ENCODE measurements at regions not wholly inside any gene's neighbourhood (a gene's known extent, or its start where the extent isn't known, plus 50 kb on each side); places are given as distances from the start of the nearest gene placed in this dataset.

DNA sequence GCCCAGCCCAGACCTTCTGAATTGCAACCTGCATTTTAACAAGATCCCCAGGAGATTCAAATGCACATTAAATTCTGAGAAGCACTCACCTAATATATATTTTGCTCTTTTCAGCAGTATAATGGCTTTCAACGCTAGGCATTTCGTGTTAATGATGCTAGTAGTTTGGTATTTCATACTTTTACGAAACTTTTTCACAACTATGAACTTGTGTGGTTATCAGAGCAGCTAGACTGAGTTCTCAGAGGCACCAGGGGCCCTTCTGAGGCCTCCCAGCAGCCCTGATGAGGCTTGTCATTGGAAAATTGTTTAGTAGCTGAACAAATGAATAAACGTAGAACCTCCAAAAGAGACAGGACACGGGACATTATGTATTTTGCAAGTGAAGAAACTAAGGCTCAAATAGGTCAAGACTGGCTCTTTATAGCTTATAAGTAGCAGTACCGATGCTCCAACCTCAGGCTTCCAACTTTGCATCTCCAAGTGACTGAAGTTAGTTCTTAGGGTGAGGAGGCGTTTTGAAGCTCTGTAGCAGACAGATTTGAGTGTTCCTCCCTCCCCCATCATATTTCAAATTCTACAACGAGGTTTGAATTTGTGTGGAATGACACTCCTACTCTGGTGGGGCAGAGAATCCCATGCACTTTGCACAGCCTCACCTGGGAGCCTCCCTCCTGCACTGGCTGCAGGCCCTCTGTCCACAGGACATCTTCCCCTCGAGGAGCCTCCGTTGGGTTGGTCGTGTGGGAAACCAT lies 121.1 kb upstream of the SLC25A48 start:
- Mint-ChIP-seq H3K4me3 (no peak overlapping the region), H3K27me3 (peaks cover 9% of the 10 kb centered on the region), H3K9me3 (no peaks in the 10 kb centered on the region), H3K4me1 (ENCODE audit: low read depth) (no peaks in the 10 kb centered on the region), H3K36me3 (ENCODE audit: low read depth) (no peaks in the 10 kb centered on the region), H3K27ac (no peak overlapping the region)

DNA sequence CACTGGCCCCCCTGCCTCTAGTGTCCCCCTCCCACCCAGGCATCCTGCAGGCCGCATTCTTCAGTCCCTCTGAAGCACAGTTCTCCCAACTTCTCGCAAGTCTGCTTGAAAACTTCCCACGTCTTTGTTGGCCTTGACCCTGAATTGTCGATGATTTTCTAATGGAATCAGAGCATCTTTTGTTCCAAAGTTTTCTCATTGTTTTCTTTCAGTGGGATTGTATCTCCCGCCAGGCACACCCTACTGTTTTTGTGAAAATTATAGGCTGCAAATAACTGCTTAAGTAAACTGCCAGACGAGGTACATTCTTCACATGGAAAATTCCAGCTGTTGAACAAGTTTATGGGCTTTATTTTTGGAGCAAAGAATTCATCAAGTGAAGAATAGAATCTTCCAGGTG lies 122.6 kb upstream of the SLC25A48 start:
- Mint-ChIP-seq H3K27ac (no peak overlapping the region), H3K4me1 (ENCODE audit: low read depth) (no peaks in the 10 kb centered on the region), H3K36me3 (ENCODE audit: low read depth) (no peaks in the 10 kb centered on the region), H3K4me3 (no peak overlapping the region), H3K9me3 (no peaks in the 10 kb centered on the region), H3K27me3 (peaks cover 6% of the 10 kb centered on the region)

DNA sequence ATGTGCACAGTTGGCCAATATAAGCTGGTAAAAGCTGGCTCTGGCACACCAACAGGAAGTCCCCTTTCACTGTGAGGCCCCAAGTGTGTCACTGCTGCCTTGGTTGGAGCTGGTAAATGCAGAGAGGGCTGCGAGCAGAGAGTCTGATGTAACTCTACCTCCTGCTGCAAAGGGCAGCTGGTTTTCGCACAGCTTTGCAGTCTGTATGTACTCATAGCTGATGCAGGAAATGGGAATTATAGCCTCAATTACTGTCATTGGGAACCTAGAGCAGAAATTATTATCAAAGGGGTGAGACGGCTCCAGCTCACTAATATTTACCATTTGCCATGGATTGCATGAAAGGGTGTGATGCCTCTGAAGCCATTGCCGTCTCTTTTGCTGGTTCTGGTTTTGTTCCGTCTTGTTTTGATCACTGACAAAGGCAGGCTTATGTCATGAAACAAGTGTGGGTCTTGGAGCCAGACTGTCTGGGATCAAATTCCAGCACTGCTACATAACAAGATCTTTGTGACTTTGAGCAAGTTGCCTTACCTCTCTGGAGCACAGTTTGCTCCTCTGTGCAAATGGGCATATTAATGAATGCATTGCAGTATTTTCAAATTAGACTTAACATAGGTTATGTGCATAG lies 124.3 kb upstream of the SLC25A48 start:
- Mint-ChIP-seq H3K36me3 (ENCODE audit: low read depth) (no peaks in the 10 kb centered on the region), H3K27me3 (peaks cover 6% of the 10 kb centered on the region)

DNA sequence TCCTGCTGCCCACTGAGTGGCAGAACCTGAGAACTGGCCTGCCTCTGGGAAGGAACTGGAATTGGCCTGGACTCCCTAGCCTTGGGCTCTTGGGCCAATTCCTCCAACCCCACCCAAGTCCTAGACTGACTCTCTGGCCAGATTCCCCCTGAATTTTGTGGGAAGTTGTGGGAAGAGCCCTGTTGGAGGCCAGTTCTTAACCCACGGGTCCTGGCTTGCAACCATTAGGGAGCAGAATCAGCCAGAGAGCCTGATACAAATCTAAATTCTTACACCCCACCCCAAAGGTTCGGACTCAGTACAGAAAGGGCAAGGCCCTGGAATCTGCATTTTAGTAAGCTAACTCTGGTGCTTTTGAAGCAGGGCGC lies 125.3 kb upstream of the SLC25A48 start:
- H3K4me3 Mint-ChIP-seq = no peak overlapping the region
- H3K27me3 Mint-ChIP-seq = no peaks in the 10 kb centered on the region
- no peaks in the 10 kb centered on the region for H3K4me1 Mint-ChIP-seq (ENCODE audit: low read depth)
- no peaks in the 10 kb centered on the region for H3K9me3 Mint-ChIP-seq
- no peak overlapping the region for H3K27ac Mint-ChIP-seq
- H3K36me3 Mint-ChIP-seq (ENCODE audit: low read depth) = no peaks in the 10 kb centered on the region

More for the DNA sequence above, 124.3 kb upstream of the SLC25A48 start:
- Mint-ChIP-seq H3K4me3 (no peak overlapping the region), H3K4me1 (ENCODE audit: low read depth) (no peaks in the 10 kb centered on the region), H3K9me3 (no peaks in the 10 kb centered on the region), H3K27ac (no peak overlapping the region)

DNA sequence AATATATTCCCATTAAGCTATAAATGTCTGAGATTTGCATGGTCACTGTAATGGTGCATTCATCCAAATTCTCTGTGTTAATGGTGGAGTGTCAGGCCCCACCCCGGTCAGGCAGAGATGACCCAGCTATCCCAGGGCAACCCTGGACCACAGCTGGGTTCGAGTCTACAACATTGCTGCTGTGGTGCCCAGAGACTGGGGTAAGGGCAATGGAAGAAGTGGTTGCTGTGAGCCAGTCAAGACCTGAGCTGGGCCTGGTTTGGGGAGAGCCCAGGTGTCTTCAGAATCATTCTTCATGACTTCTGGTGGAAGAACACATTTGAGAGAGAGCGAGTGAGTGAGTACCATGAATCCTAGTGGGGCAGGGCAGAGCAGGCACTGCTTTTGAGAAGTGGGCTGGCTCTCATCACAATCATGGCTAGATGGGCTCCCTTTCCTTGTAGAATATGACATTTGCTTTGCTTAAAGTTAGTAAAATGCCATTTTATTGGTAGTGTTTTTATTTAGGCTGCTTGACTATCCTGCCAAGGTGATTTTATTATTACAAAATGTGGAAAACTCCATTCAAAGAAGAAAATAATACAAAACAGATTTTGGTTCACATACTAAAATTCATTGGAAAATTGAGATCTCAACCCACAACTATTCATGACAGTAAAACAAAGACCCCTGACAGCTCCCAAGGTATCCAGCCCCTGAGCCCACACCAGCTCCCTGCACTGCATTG lies 125.8 kb upstream of the SLC25A48 start:
- H3K27ac Mint-ChIP-seq = no peak overlapping the region
- H3K36me3 Mint-ChIP-seq (ENCODE audit: low read depth) = no peaks in the 10 kb centered on the region
- H3K9me3 Mint-ChIP-seq = no peaks in the 10 kb centered on the region
- H3K4me1 Mint-ChIP-seq (ENCODE audit: low read depth) = no peaks in the 10 kb centered on the region
- no peaks in the 10 kb centered on the region for H3K27me3 Mint-ChIP-seq
- no peak overlapping the region for H3K4me3 Mint-ChIP-seq

DNA sequence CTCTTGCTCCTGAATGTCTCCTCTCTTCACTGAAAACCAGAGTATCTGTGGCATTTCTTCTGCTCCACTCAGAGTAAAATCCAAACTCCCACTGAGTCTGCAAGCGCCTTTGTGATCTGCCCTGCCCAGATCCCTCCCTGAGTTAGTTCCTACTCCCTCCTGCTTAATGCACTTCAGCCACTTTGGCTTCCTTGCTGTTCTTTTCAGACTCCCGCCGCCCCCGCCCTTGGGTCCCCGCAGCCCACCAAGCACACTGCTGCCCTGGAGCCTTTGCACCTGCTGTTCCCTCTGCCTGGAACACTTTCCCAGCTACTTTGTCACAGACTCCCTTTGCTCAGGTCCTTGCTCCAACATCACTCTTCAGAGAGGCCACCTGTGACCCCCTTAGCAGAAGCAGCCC lies 127.2 kb upstream of the SLC25A48 start:
- Mint-ChIP-seq H3K9me3 (no peaks in the 10 kb centered on the region), H3K36me3 (ENCODE audit: low read depth) (no peaks in the 10 kb centered on the region)

DNA sequence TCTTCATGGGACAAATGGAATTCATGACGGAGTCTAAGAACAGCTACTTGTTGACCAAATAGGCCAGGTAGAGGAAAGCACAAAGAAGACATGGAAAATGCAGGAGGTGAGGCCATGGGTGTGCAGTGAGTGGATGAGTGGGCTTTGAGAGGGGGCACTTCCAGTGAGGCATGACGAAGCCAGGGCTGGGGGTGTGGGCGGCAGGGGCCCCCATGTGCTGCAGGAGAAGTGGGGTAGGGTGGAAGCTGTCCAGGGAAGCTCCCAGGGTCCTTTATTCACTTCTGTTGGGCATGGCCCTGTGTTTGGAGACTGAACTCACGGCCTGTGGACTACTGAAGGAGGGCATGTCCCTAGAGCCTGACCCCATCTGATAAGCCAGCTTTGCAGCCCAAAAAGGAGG lies 127.6 kb upstream of the SLC25A48 start:
- Mint-ChIP-seq H3K4me3 (no peak overlapping the region), H3K4me1 (ENCODE audit: low read depth) (no peaks in the 10 kb centered on the region), H3K27ac (no peak overlapping the region)

More for the DNA sequence above, 127.2 kb upstream of the SLC25A48 start:
- H3K27ac Mint-ChIP-seq = no peak overlapping the region
- H3K4me1 Mint-ChIP-seq (ENCODE audit: low read depth) = no peaks in the 10 kb centered on the region
- no peak overlapping the region for H3K4me3 Mint-ChIP-seq
- no peaks in the 10 kb centered on the region for H3K27me3 Mint-ChIP-seq

DNA sequence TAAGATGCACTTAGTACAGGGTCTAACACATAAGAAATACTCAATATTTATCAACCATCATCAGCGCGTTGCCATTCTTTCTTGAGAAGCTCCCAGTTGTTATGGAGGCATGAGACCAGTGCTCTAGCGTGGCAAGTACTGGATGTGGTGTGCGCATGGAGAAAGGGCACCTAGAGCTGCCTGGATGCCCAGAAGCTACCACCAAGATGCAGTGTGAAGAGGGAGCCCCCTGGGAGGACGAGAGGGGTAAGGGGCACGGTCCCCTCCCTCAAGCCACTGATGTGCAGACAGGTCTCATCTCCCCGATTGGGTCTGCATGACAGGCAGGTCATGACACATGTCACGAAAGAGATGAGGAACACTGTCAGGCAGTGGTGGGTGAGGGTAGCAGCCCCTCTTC lies 127.7 kb upstream of the CXCL14 start:
- no peaks in the 10 kb centered on the region for H3K27me3 Mint-ChIP-seq
- no peaks in the 10 kb centered on the region for H3K9me3 Mint-ChIP-seq
- H3K4me3 Mint-ChIP-seq = no peak overlapping the region
- H3K4me1 Mint-ChIP-seq (ENCODE audit: low read depth) = no peaks in the 10 kb centered on the region
- H3K36me3 Mint-ChIP-seq (ENCODE audit: low read depth) = no peaks in the 10 kb centered on the region
- H3K27ac Mint-ChIP-seq = no peak overlapping the region

More for the DNA sequence above, 127.6 kb upstream of the SLC25A48 start:
- no peaks in the 10 kb centered on the region for H3K9me3 Mint-ChIP-seq
- H3K27me3 Mint-ChIP-seq = no peaks in the 10 kb centered on the region
- no peaks in the 10 kb centered on the region for H3K36me3 Mint-ChIP-seq (ENCODE audit: low read depth)

DNA sequence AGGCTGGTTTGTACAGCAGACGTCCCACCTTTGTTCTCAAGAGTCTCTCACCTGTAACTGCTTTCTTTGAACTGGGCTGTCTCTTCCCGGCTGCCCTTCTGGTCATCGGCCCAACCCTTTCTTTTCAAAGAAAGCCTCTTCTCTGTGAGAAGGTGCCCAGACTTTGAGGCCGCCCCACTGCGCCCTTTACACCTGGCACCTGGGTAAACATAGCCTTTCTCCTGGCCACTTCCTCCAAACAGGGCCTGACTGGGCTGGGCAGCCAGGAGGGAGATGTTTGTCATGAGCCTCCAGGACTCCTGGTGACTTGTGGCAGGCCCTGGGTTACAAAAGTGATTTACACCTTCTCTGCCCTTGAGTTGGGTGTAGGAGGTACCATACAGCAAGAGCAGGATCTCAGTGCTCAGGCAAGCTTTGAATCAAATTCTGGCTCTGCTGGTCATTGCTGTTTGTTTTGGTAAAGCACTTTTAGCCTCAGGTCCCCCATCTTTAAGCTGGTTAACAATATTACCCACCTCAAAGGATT lies 127.2 kb upstream of the CXCL14 start:
- Mint-ChIP-seq H3K4me1 (ENCODE audit: low read depth) (no peaks in the 10 kb centered on the region), H3K9me3 (no peaks in the 10 kb centered on the region), H3K27me3 (no peaks in the 10 kb centered on the region), H3K27ac (no peak overlapping the region), H3K4me3 (no peak overlapping the region), H3K36me3 (ENCODE audit: low read depth) (no peaks in the 10 kb centered on the region)

DNA sequence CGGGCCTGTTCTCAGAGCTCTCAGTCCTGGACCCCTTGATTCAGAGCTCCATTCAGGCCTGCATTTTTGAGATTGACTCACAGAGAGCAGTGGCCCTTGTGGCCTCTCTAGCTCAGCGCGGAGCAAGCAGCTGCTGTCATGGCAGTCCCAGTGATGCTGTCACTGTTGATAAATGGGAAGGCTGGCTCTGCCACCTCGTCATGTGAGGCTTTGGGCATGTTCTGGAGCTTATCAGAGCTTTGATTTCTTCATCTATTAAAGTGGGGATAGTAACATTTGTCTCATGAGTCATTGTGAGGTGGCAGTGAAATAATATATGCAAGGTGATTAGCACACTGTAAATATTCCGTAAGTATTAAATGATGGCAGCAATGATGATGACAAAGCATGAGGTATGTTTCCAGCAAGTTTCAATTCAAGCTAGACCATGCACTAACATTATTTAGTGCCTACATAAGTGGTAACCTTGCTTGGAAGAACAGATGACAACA lies 126.4 kb upstream of the CXCL14 start:
- no peaks in the 10 kb centered on the region for H3K4me1 Mint-ChIP-seq (ENCODE audit: low read depth)

DNA sequence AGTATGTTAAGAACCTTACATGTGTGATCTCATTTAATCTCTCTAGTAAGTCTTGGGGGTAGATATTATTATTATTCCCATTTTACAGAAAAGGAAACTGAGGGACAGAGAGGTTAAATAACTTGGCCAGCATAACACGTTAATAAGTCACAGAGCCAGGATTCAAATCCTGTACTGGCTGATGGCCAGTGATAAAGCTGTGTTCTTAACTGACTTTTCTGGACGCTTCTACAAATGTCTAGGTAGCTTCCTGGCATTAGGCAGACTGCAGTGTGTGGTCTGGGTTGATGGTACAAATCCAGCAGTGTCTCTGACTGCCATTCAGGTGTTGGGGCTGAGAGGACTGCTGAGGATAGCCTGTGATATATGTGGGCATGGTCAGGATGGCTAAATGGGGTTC lies 125.8 kb upstream of the CXCL14 start:
- H3K4me3 Mint-ChIP-seq = no peak overlapping the region
- H3K27me3 Mint-ChIP-seq = no peaks in the 10 kb centered on the region
- no peaks in the 10 kb centered on the region for H3K9me3 Mint-ChIP-seq
- H3K27ac Mint-ChIP-seq = no peak overlapping the region
- H3K36me3 Mint-ChIP-seq (ENCODE audit: low read depth) = no peaks in the 10 kb centered on the region
- H3K4me1 Mint-ChIP-seq (ENCODE audit: low read depth) = no peaks in the 10 kb centered on the region

More for the DNA sequence above, 126.4 kb upstream of the CXCL14 start:
- Mint-ChIP-seq H3K27me3 (no peaks in the 10 kb centered on the region), H3K9me3 (no peaks in the 10 kb centered on the region), H3K36me3 (ENCODE audit: low read depth) (no peaks in the 10 kb centered on the region), H3K4me3 (no peak overlapping the region), H3K27ac (no peak overlapping the region)

DNA sequence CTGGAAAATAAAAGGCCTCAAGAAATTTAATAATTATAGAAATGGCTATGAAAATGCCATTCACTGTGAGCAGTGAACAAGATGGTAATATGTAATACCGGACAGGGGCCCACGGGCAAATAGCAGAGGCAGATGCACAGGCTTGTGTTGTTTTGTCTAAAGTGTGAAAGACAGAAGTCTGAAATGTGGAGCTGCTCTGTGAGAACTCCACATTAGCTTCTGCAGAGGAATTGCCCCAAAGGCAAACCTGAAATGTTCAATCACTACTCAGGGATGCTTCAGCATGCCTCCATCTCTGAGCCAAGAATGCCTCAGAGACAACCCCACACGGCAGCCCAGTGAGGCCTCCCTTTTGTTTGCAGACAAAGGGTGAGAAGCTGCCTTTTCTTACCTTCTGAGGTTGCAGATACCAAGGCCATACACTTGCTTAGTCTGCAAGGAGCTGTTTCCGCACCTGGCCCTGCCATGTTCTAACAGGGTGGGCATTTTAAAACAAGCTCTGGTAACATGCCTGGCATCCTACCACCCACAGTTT lies 124.3 kb upstream of the CXCL14 start:
- Mint-ChIP-seq H3K27ac (no peak overlapping the region), H3K4me3 (no peak overlapping the region), H3K27me3 (no peaks in the 10 kb centered on the region), H3K36me3 (ENCODE audit: low read depth) (no peaks in the 10 kb centered on the region), H3K4me1 (ENCODE audit: low read depth) (no peaks in the 10 kb centered on the region), H3K9me3 (no peaks in the 10 kb centered on the region)

DNA sequence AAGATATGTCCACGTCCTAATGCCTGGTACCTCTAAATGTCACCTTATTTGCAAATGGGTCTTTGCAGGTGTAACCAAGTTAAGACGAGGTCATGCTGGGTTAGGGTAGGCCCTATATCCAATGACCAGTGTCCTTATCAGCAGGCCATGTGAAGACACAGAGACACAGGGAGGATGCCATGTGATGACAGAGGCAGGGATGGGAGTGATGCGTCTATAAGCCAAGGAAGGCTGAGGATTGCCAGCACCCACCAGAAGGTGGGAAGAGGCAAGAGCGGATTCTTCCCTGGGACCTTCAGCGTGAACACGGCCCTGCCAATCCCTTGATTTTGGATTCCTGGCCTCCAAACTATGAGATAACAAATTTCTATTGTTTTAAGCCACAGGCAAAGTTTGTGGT lies 123.4 kb upstream of the CXCL14 start:
- no peaks in the 10 kb centered on the region for H3K27me3 Mint-ChIP-seq
- no peak overlapping the region for H3K27ac Mint-ChIP-seq
- H3K9me3 Mint-ChIP-seq = no peaks in the 10 kb centered on the region
- H3K36me3 Mint-ChIP-seq (ENCODE audit: low read depth) = no peaks in the 10 kb centered on the region
- no peak overlapping the region for H3K4me3 Mint-ChIP-seq
- no peaks in the 10 kb centered on the region for H3K4me1 Mint-ChIP-seq (ENCODE audit: low read depth)

DNA sequence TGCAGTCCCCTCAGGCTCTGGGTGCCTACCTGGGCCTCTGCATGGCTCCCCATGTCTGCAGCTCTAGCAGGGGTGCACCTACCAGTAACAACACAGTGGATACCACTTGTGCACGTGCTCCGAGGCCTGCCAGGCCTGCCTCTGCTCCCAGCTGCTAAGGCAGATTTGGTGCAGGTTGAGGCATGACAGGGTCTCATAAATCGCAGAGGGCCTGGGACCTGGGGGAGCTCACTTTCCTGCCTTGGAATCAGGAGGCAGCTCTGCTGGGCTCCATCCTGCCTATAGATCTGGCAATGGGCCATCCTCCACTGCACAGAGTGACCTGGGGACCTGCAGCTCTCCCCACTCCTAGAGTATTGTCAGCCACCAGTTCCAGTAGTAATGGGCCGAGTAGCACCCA lies 121.9 kb upstream of the CXCL14 start:
- Mint-ChIP-seq H3K27me3 (no peaks in the 10 kb centered on the region), H3K4me1 (ENCODE audit: low read depth) (no peaks in the 10 kb centered on the region), H3K36me3 (ENCODE audit: low read depth) (no peaks in the 10 kb centered on the region), H3K4me3 (no peak overlapping the region), H3K9me3 (no peaks in the 10 kb centered on the region), H3K27ac (no peak overlapping the region)

DNA sequence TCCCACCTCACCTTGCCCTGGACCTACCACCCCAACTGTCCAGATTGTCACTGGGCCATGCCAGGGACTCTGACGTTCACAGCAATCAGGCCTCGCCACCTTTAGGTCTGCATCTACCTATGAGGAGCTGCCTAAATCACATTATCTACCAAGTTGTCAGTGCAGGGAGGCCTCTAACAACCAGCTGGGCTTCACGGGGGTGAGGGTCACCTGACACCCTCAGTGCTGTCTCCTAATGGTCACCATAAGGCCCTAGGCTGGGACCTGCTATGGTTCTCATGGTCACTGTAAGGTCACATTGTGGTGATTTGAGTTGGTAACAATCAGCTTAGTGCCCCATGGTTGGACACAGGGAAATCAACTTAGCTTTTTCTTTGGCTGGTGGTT lies 119.2 kb upstream of the CXCL14 start:
- no peaks in the 10 kb centered on the region for H3K27me3 Mint-ChIP-seq
- H3K27ac Mint-ChIP-seq = no peak overlapping the region
- no peak overlapping the region for H3K4me3 Mint-ChIP-seq
- no peaks in the 10 kb centered on the region for H3K4me1 Mint-ChIP-seq (ENCODE audit: low read depth)
- H3K36me3 Mint-ChIP-seq (ENCODE audit: low read depth) = no peaks in the 10 kb centered on the region
- no peaks in the 10 kb centered on the region for H3K9me3 Mint-ChIP-seq

Measured in stimulated activated naive CD8-positive, alpha-beta T cell treated with anti-CD3 and anti-CD28 coated beads, Interleukin-15, Interleukin-2, amounts not matched to agents 100 ng/mL and 50 ng/mL, for 24 hours (primary cell).